Brain pericyte (primary cell): ENCODE measurements at regions not wholly inside any gene's neighbourhood (a gene's known extent, or its start where the extent isn't known, plus 50 kb on each side); places are given as distances from the start of the nearest gene placed in this dataset.

Experiments used
- DNase-seq: peaks from one replicate; pipeline ENCODE4 v3.0.0-alpha.2; 2012; ENCODE audit warnings: low read depth, low spot score

- DNase-seq = no peak
Measured at GRCh38 chr3:165346503-165346902, 150.3 kb upstream of the SLITRK3 start.

DNA sequence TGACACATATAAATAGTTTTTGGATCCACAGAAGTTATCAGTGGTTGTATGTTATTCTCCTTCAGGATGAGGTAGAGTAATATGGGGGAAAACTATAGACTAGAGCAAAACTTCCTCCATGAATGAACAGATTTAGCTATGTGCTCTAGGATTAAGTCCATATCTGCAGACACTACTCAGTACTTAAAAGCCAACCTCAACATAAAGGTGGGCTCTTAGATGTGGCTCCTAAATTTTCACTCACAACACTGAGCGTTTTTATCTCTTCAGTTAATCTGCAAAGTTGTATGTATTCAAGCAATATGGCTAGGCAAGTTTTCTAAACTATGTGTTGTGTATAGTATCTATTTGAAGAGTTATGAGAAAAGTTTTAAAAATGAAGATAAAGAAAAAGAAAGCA, 147.0 kb upstream of the SLITRK3 start:
- DNase-seq = no peak

GRCh38 chr3:165339753-165340152, 143.6 kb upstream of the SLITRK3 start:
- no peak for DNase-seq

- DNase-seq = no peak
Measured at GRCh38 chr3:165336786-165337185, 140.6 kb upstream of the SLITRK3 start.
